GM19372 (cell line): ENCODE measurements at regions not wholly inside any gene's neighbourhood (a gene's known extent, or its start where the extent isn't known, plus 50 kb on each side); places are given as distances from the start of the nearest gene placed in this dataset.

Experiments used
- ATAC-seq: cut with Tn5 transposase; IDR thresholded peaks from one replicate; pipeline ENCODE4 v1.9.1; 2021; ENCODE audit warnings: mild to moderate bottlenecking, low read depth, moderate library complexity; ENCODE audit not compliant: unreplicated experiment

DNA sequence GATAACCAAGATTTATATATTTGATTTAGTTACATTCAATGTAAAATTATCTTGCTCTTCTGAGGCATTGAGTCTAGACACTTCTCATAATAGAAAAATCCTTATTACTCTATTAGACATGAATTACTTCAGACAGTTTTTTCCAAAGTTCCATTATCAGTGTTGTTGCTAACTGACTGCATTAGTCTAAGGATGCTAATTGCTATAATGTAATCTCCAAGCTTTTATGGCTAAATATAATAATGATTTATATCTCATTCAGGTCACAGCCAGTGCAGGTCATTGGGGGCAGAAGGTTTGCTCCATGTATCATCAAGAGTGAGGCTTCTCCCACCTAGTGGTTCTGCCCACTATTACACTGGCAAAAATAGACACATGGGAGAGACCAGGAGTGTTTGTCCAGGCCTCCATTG, 377.2 kb upstream of the DDI1 start:
- no peak for ATAC-seq

DNA sequence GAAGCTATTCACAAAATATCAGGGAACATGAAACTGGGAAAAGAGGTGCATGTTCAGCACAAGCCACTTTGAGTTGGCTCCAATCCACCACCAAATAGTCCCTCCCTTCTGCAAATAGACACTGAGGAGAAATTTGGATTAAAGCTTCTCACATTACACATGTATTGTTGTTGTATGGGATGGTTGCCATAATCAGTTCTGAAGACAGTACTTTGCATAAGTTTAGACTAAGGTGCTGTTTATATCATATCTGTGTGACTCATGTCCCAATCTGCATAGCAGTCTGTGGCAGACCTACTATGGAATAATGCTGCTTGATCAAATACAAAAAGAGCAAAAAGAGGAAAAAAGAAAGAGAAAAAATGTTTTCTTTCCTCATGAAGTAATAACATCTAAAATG, 376.7 kb upstream of the DDI1 start:
- ATAC-seq: no peak

DNA sequence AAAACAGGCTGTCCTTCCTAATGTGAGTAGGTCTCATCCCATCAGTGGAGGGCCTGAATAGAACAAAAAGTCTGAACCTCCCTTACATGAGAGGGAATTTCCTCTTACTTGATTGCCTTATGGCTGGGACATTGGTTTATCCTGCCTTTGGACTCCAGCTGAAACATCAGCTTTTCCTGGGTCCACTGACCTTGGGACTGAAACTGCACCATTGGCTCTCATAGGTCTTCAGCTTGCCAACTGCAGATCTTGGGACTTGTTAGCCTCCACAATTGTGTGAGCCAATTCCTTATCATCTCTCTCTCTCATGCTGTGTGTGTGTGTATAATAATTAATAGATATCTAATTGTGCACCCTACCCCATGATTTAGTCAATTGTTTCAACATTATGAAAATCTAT, 375.3 kb upstream of the DDI1 start:
- ATAC-seq: no peak

DNA sequence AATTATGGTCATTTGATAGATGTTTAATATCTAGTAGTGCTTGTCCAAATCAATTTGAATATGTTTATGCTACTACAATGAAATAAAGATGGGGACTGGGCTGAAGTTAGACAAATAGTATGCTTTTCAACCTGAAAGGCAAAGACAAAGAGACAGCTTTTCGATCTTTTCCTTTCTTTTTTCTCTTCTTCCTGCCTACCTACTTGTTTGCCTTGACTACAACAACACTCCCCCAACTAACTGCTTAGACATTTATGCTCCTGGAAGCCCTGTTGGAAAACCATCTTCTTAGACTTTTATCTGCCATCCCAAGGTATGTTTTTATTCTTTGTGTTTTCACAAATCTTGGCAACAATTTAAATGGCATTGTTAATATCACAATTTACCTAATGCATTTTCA, 374.4 kb upstream of the DDI1 start:
- ATAC-seq: no peak

DNA sequence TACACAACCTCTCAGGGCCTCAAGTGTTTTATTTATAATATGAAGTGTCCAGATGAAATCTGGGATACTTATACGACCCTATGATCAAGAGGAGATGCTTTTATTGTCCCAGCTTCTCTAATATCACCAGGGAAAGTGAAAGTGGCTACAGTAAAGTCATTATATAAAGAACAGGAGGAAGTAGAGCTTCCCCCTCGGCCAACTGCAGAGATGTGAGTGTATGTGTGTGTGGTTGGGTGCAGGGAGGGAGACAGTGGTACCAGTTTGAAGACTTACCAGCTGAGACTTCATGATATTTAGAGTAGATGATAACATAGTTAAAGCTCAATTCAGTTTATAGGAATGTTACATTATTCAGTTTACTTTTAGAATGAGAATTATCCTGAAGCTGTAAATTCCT, 373.6 kb upstream of the DDI1 start:
- no peak for ATAC-seq

DNA sequence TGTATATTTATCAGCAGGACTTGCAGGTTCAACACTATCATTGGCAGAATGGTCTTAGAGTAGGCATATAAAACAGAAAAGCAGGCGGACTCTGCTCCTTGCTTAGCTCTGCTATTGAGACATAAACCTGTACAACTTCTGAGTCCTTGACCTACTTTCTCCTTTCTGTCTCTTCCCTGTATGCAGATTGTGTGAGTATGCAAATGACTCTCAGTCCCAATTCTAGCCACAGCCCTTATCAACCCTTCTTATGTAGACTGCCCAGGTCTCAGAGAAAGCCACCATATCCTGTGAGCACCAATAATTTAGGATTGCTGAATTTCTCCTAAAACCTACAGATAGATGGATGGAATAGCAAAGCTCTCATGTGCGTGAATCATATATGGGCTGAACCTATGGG, 367.6 kb upstream of the DDI1 start:
- ATAC-seq: no peak

DNA sequence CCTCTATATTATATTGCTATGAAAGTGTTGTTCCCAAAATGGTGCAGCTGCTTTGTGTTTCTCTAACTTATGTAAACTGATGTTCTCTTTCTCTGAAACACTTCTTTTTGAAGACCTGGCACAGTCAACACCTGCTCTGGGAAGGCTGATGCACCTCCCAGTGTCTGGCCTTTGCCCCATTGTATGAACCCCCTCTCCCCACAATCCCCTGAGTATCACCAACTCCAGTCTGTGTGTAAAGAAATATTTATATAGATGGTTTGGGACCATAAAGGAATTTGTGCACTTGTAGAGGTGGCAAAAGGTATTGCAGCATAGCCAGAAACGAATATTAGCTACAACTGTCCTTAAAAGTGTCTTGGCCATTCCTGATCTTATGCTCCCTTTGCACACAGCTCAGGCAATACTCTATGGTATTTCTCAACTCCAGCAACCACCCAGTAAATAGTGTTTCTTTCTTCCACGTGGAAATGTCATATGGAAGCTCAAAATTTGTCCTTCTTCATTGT, 365.2 kb upstream of the DDI1 start:
- ATAC-seq: no peak

DNA sequence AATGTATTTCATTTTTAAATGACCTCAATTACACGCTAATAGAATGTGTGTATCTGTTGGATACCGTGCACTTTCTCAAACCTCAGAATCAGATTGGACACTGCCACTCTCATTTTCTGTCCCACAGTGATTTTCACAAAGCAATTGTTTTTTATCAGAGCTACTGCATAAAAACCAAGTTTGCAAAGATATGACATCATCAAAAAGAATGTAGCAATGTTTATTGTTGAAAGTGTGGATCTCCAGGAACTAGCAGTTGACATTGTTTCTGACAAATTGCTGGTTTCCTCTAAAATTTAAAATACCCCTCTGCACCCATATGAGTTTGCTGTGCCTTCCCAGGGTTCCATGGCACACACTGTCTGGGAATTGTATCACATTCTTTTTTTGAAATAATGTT, 362.7 kb upstream of the DDI1 start:
- no peak for ATAC-seq

DNA sequence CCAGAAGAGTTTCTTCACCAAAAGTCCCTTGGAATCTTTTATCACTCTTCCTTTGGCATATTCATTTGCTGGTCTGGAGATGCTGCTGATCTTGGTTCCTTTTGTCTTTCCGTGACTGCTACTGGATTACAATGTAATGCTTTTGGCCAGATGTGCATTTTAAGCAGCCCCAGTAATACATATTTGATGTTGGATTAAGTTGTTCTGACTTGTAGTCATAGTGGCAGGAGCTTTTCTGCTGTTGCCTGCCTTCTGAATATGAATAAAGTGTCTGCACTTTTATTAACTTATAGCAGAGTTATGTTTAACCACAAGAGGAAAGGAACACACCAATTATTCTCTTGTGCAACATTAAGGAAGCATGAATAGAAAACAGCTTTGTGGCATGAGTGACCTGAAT, 360.0 kb upstream of the DDI1 start:
- ATAC-seq: no peak

DNA sequence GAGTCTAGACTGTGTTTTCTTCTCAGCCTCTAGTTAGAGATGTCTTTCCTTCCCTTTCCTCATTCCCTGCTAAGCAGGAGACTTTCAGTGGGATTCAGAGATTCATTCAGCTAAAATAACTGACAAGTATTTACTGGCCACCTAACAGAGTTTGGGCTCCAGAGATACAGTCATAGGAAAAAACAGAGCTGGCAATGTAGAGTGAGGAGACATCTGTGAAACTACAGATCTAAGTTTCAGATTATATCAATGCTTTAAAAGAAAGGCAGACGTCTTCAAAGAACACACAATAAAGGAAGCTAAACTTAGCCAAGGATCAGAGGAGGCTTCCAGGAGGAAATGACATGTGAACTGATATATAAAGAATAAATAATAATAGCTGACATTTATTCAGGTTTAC, 355.6 kb upstream of the DDI1 start:
- ATAC-seq: no peak

DNA sequence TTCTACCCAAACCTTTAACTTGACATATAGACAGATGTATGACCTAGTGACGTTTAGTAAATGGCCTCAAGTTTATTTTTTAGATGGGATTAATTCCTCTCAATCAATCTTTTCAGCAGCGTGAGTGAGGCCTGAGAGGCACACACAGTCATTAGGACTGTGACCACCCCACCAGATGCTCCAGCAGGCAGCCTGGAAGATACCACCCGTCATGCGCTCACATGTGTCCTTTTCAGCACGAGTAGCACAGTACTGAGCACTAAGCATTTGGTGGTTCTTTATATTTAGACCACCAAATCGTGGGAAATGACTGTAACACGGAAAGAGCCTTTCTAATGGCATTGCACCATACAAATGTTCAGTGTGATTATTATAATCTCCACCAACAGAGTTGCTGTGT, 354.6 kb upstream of the DDI1 start:
- ATAC-seq: peak; percentile 17

DNA sequence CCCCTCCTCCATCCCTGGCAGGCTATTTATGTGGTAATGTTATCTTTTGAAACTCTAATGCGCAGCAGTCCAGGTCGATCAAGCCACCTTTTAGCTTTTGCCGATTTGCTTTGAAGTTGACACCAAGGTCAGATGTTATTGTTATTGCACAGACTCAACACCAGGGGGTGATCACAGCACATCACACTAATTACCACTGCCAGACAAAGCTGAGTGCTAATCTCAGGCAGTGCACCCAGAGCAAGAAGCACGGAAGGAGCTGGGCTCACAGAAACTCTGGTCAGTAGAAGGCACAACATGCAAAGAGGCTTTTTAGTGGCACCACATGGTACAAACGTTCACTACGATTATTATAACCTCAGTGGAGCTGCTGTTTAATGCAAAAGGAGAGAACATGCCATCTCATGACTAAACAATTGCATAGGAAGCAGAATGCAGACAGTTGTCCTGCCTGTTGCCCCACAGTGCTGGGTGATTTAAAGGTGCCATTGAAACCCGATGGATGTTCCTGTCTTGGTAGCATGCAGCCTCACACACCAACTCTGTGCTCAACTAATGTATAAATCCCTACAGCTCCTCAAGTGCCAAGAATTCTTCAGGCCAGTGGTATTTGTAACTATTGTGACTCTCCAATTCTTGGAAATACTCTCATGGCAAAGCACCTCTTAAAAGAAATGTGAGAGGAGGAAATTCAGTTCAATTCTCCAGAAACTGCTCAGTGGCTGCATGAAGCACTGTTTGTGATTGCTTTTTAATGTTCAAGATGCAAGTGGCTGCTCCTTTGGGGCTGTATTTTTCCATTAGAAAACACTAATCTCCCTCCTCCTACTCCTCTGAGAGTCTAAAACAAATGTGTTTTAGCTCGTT, 353.9 kb upstream of the DDI1 start:
- ATAC-seq: peak; percentile 96

DNA sequence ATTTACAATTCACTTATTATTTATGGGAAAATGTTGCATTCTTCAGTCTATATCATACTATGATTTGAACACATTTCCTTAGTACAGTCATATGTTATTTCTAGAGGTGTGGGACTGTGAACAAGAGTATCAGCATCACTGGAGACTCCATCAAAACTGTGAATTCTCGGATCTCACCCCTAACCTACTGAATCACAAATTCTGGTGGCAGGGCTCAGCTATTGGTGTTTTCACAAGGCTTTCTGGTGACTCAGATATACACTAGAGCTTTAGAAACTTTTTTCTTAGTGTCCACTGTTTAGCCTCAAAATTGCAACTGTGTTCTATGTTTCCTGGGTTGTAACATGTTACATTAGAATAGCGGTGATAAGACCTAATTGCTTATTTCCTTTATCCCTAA, 352.9 kb upstream of the DDI1 start:
- no peak for ATAC-seq

DNA sequence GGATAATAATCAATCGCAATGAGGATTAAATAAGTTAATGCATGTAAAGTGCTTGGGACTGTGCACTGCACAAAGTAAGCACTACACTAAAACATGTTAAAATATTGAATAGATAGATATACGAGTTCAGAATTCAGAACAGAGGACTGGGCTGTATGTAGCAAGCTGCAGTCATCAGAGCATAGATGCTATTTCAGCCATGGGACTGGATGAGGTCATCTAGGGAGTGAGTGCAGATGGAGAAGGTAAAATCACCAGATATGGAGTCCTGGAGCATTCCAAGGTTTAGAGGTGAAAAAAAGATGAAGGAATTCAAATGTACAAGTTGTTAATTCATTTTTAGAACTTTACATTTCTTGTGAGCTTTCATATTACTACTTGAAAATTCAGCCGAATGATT, 347.5 kb upstream of the DDI1 start:
- ATAC-seq: no peak

DNA sequence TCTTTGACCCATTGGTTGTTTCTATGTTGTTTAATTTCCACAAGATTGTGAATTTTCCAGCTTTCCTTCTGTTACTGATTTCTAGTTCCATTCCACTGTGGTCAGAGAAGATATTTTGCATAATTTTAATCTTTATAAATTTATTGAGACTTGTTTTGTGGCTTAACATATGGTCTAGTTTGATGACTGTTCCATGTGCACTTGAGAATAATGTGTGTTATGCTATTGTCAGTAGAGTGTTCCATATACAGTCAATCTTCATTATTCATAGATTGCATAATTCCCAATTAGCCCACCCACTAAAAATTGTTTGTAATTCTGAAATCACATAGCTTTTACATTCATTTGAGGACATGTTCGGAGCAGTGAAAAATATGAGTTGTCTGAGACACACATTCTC, 346.1 kb upstream of the DDI1 start:
- ATAC-seq: no peak

DNA sequence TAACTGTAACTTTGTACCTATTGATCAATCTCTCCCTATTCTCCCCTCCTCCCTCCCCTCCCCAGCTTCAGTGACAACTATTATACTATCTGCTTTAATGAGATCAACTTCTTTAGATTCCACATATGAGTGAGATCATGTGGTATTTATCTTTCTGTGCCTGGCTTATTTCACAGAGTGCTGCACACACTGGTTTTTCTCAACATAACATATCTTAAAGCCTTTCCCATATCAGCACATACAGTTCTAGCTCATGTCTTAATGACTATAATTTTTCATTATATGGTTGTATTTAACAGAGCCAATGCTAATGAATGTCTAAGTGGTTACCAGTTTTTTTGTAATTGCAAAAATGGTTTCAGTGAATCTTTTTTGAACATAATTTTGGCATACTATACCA, 340.3 kb upstream of the DDI1 start:
- no peak for ATAC-seq

DNA sequence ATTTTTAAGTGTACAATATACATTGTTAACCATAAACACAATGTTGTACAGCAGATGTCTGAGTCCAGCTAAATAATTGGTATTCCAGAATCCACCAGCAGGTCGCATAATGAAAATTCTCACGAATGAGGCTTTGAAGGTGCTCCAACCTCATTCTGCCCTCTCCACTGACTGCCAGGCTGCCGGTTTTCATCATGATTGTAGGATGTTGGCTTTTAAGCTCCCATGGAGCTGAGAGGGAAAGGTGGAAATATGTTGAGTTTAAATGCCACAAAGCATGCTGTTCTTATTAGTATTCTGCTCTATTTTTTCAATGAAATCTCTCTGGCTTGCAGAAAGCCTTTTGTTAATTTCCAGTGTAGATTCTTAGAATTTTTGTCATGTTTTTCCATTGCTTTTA, 337.2 kb upstream of the DDI1 start:
- ATAC-seq: no peak

DNA sequence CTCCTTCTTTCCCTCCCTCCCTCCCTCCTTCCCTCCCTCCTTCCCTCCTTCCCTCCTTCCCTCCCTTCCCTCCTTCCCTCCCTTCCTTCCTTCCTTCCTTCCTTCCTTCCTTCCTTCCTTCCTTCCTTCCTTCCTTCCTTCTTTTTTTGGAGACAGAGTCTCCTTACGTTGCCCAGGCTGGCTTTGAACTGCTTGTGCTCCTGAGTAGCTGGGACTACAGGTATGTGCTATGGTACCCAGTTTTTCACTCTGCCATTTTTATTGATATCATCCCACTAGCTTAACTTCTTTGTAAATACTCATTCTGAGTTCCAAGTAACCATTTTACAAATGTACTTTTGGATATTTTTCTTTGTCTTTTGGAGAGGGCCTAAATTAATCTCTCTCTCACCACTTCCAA, 336.8 kb upstream of the DDI1 start:
- no peak for ATAC-seq

DNA sequence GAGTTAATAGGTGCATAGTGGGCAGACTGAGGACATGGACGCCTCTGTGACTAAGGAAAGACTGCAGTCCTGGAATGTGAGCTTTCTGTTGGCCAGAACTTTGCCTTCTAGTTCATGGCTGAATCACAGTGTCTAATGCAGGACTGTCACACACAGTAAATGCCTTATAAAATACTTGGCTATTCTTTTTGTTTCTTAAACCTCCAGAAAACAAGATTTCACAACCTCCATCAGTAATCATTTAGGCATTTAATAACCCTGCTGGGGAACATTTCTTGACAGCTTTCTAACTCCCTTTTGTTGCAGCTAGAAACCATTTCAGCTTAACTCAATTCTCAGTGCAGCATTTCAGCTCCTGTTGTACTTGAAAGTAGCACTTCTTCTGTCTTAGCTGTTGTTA, 335.8 kb upstream of the DDI1 start:
- ATAC-seq: no peak

DNA sequence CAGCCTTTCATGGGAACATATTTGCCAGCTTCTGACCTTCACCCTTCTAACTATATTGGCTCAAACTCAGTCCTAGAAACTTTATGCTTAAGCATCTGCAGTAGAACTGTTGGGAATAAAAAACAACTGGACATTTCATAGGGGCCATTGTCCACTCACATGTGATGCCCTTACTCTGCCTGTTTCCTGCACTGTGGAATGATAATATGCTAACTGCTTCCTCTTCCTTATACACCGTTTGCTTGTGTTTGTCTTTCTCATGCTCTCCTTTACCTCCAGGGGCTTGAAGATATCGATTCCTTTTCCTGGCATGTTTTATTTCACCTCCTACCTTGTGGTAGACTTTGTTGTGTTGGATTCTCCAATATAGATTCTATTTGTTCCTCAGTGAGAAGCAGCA, 333.0 kb upstream of the DDI1 start:
- no peak for ATAC-seq

DNA sequence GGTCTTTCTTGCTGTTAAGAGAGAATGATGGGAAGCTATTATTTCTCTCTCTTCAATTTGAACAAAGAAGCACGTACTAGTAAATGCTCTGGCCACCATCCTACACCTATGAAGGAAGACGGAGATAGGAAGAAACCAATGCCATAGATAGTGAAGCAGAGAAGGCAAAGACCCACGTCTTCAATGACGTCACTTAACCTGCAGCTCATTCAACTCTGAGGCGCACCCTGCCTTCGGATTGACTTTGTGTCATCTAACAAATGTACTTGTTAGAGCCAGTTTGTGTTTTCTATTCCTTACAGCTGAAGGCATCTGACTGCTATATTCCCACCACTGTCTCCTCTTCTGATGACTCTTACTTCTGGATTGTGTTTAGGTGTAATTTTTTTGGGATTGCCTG, 332.5 kb upstream of the DDI1 start:
- ATAC-seq: no peak

DNA sequence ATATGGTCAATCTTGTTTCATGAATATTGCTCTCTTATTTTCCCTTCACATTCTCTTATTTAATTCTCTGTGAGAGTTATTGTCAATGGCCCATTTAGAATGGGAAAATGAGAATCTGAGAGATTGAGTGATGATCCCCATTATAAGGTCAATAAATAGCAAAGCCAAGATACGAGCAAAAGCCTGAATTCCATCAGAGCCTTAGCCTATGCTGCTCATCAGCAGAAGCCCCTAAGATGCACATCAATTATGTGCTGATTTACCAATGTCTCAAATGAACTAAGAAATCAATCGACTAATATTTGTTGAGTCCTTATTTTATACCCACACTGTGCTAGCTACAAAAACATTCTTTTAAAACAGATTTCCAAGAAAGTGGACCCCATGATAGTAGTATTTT, 330.8 kb upstream of the DDI1 start:
- ATAC-seq: no peak

DNA sequence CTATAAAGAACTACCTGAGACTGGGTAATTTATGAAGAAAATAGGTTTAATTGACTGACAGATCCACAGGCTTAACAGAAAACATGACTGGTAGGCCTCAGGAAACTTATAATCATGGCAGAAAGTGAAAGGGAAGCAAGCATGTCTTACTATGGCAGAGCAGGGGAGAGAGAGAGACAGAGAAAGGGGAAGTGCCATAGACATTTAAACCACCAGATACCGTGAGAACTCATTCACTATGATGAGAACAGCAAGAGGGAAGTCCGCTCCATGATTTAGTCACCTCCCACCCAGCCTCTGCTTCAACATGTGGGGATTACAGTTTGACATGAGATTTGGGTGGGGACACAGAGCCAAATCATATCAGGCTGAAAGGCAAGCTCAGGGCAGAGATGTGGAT, 327.1 kb upstream of the DDI1 start:
- ATAC-seq: no peak
